ENCODE measurements at regions not wholly inside any gene's neighbourhood (a gene's known extent, or its start where the extent isn't known, plus 50 kb on each side); places are given as distances from the start of the nearest gene placed in this dataset.

DNA sequence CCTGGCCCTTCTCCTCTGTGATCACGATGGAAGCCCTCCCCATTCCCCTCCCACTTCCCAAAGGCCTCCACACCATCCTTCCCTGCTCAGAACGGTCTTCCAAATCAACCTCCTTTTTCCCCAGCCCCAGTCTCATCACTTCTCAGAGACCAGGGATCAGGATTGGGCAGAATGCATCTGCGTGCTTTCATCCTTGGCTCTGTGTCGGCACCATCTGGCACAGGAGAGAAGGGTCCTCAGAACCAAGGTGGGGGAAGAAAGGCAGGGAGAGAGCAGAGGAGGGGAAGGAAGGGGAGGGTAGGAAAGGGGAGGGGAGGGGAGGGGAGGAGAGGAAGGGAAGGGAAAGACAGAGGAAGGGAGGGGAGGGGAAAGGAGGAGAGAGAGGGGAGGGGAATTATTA, 52.4 kb upstream of the FICD start:
- Histone ChIP-seq H3K9ac (ENCODE audit: low read depth, low read length) (no peak overlapping the region), H3K36me3 (ENCODE audit: insufficient read depth, low read length) (no peaks in the 10 kb centered on the region), H3K9me3 (ENCODE audit: control insufficient read depth, insufficient read depth, low read length) (no peaks in the 10 kb centered on the region), H3K4me1 (ENCODE audit: insufficient read depth, low read length) (no peaks in the 10 kb centered on the region; the same call in 1 of the 2 replicates)

DNA sequence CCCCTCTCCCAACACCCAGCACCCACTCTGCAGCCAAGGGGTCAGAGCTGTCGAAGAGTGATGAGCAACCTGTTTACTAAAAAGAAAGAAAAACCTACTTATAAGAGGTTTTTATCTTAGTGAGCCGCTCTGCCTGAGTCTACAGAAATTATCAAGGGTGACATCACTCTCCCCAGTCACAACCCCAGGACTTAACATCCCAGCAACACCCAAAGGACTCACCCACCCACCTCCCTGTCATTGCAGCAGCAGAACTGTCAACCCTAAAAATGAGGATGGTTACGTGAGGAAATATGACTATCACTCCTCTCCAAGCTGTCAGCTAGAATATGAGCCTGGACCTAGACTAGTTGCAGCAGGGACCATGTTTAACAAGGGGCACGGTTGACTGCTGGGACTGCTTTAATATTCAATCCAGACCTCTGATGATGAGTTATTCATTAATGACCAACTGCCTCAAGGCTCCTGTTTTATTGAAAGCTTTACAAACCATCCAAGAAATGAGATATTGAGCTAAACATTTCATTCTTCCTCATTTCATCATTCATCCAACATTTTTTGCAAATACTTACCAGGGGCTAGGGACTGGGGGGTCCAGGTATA, 53.9 kb upstream of the FICD start:
- Histone ChIP-seq H3K36me3 (ENCODE audit: insufficient read depth, low read length) (no peaks in the 10 kb centered on the region), H3K4me1 (ENCODE audit: insufficient read depth, low read length) (no peaks in the 10 kb centered on the region; the same call in 1 of the 2 replicates), H3K9ac (ENCODE audit: low read depth, low read length) (no peak overlapping the region), H3K9me3 (ENCODE audit: control insufficient read depth, insufficient read depth, low read length) (no peaks in the 10 kb centered on the region)

DNA sequence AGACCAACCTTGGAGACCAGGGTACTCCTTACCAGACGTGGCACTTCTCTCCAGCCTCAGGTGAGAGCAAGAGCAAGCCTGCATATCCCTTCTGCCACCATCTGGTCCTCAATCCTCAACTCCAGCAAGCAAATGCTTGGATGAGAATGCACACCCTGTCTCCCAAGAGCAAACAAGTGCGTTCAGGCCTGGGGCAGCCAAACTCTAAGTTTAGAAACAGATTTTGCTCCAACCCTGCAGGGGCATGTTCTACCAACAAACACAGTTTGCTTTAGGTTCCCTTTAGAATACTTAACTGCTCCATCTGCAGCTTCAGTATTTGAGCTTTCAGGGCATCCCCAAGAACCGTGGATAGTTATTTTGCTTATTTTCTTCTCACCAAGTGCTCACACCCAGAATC, 55.9 kb upstream of the FICD start:
- H3K4me1 ChIP-seq (ENCODE audit: insufficient read depth, low read length) = no peaks in the 10 kb centered on the region; the same call in 1 of the 2 replicates
- H3K36me3 ChIP-seq (ENCODE audit: insufficient read depth, low read length) = no peaks in the 10 kb centered on the region
- H3K9me3 ChIP-seq (ENCODE audit: control insufficient read depth, insufficient read depth, low read length) = no peaks in the 10 kb centered on the region
- H3K9ac ChIP-seq (ENCODE audit: low read depth, low read length) = no peak overlapping the region

DNA sequence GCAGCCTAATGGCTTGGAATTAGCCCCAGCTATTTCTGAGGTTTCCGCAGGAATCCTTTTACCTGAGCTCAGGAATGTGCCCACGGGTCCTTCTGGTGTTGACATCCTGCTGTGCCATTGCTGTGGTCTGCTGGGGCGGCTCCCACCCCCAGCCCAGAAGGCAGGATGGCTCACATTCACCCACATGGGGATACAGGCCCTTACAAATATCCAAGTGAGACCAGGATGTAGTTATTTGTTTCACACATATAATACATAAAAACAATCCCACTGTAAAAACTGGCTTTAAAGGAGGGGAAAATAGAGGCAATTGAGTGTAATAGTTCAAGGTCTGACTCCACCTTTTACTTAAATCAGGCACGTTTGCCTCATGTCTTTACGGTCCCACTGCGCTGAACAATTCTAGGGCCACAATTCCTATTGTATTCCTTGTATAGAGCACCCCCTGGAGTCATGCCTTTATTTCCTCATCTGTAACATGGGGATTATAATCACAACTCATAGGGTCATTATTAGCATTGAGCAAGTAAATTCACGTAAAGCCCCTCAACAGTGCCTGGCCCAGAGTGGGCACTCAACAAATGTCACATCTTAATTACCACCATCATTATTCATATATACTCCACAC, 57.2 kb upstream of the FICD start:
- H3K4me1 ChIP-seq (ENCODE audit: insufficient read depth, low read length) = no peaks in the 10 kb centered on the region; the same call in 1 of the 2 replicates
- no peaks in the 10 kb centered on the region for H3K36me3 ChIP-seq (ENCODE audit: insufficient read depth, low read length)
- H3K9me3 ChIP-seq (ENCODE audit: control insufficient read depth, insufficient read depth, low read length) = no peaks in the 10 kb centered on the region
- no peak overlapping the region for H3K9ac ChIP-seq (ENCODE audit: low read depth, low read length)

DNA sequence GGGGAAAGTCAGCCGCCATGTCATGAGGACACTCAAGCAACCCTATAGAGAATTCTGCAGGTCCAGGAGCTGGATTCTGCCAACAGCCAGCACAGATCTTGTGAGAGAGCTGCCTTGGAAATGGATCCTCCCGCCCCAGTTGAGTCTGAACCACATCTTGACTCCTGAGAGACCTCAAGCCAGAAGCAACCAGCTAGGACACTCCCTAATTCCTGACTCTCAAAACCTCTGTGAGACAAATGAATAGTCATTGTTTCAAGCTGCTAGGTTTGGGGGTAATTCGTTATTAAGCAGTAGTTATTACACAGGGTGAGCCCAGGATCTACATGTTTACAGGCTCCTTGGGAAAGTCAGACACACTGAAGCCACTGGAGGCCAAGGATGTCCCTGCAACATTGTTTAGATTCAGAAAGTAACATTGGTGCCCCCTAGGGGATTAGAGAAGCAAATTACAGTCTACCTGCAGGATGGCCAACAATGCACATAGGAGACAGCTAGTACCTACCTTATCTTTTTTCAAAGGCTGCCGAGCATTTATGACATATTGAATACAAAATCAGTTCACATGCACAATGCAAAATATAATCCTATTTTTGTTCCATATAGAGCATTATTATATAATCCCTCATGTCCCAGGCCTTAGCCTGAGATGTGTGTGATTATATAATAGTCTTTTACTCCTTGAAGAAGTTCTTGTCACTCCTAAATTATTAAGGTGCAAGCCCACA, 57.9 kb upstream of the FICD start:
- H3K9ac ChIP-seq (ENCODE audit: low read depth, low read length) = no peak overlapping the region
- no peaks in the 10 kb centered on the region for H3K9me3 ChIP-seq (ENCODE audit: control insufficient read depth, insufficient read depth, low read length)
- no peaks in the 10 kb centered on the region for H3K36me3 ChIP-seq (ENCODE audit: insufficient read depth, low read length)
- H3K4me1 ChIP-seq (ENCODE audit: insufficient read depth, low read length) = no peaks in the 10 kb centered on the region

DNA sequence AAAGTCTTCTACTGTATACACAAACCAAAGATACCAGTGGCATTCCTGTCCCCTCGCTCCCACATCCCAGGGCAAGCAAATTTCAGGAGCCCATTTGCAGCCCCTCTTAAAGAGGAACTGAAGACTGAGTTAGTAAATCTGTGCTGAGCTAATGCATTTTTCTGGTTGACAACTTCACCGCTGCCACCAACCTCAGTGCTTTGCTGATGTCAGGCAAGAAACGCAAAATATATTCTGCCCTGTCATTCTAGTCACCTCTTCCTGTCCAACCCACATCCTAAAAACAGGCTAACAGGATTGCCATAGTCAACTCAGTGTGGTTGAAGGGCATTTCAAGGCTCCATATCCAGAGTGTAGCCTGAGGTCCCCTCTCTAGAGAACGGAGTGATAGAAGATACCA, 59.4 kb upstream of the FICD start:
- Histone ChIP-seq H3K36me3 (ENCODE audit: insufficient read depth, low read length) (no peaks in the 10 kb centered on the region), H3K9me3 (ENCODE audit: control insufficient read depth, insufficient read depth, low read length) (no peaks in the 10 kb centered on the region), H3K4me1 (ENCODE audit: insufficient read depth, low read length) (no peaks in the 10 kb centered on the region), H3K9ac (ENCODE audit: low read depth, low read length) (no peak overlapping the region)

DNA sequence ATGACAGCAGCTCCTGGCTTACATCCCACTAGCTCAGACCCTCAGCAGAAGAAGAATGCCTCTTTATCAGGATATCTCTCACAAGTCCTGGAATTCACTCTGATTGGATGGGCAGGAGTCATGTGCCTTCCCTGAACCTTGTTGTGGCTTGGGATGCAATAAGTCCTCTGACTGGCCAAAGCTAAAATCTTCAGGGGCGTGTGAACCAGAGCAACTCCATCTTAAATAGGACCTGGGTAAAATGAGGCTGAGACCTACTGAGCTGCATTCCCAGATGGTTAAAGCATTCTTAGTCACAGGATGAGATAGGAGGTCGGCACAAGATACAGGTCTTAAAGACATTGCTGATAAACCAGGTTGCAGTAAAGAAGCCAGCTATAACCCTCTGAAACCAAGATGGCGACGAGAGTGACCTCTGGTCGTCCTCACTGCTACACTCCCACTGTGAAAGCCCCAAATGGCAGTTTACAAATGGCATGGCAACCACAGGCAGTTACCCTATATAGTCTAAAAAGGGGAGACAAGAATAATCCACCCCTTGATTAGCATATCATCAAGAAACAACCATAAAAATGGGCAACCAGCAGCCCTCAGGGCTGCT, 60.4 kb upstream of the FICD start:
- Histone ChIP-seq H3K36me3 (ENCODE audit: insufficient read depth, low read length) (no peaks in the 10 kb centered on the region), H3K9ac (ENCODE audit: low read depth, low read length) (no peak overlapping the region), H3K4me1 (ENCODE audit: insufficient read depth, low read length) (no peaks in the 10 kb centered on the region), H3K9me3 (ENCODE audit: control insufficient read depth, insufficient read depth, low read length) (no peaks in the 10 kb centered on the region)

DNA sequence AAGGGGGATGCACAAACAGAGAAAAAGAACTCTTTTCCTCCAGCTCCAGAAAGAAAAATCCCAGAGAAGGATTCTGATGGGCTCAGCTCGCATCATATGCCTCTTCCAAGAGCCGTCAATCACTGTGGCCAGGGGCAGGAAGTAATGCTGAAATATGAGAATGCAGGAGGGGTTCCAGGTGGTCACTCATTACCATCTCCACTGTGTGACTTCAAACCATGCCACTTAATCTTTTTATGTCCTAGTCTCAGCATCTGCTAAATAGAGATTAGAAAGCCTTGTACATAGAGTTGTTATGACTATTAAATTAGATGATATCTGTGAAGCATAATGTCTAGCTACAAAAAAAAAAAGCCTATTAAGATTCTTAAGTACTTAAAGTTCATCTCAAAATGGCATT, 65.6 kb upstream of the FICD start:
- peaks cover 33% of the 10 kb centered on the region for H3K4me1 ChIP-seq (ENCODE audit: insufficient read depth, low read length)
- H3K9me3 ChIP-seq (ENCODE audit: control insufficient read depth, insufficient read depth, low read length) = no peaks in the 10 kb centered on the region
- H3K9ac ChIP-seq (ENCODE audit: low read depth, low read length) = no peak overlapping the region
- H3K36me3 ChIP-seq (ENCODE audit: insufficient read depth, low read length) = no peaks in the 10 kb centered on the region

DNA sequence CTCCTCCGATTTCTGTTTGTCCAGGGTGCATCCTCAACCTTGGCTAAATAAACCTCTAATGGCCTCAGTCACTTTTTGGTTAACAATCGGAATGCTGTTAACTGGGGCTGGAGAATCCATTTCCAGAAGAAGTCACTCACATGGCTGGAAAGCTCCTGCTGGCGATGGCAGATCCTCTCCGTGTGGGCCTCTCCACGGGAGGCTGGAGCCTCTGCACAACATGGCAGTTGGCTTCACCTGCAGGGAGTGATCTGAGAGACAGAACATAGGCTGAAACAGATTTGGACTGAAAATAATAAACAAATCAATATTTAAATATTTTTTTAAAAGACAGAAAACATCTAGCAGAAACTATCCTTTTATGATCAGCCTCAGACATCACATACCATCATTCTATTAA, 66.8 kb upstream of the FICD start:
- Histone ChIP-seq H3K36me3 (ENCODE audit: insufficient read depth, low read length) (no peaks in the 10 kb centered on the region), H3K9me3 (ENCODE audit: control insufficient read depth, insufficient read depth, low read length) (no peaks in the 10 kb centered on the region), H3K9ac (ENCODE audit: low read depth, low read length) (no peak overlapping the region), H3K4me1 (ENCODE audit: insufficient read depth, low read length) (peaks cover 40% of the 10 kb centered on the region)

DNA sequence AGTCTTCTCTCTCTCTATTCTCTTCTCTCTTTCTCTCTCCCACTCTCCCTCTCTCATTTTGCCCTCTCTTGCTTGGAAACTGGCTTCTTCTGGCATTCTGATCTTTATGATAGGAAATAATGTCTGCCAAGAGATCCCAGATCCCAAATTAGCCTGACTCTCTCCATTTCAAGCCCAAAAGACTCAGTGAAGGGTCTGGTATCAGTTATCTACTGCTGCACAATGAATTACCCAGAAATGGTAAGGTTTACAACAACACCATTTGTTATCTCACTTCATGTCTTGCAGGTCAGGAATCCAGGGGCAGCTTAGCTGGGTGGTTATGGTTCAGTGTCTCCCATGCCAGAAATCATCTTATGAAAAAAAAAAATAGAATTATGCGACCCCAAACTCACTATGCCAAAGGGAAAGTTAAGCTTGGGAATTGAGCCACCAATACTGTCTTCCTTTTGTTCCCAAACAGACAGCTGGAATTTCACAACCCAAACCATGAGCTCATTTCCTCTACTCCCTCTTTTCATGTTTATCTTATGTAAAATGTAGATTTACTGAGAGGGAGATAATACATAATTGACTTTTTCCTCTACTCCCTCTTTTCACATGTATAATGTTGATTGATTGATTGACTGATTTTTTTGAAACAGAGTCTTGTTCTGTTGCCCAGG, 67.8 kb upstream of the FICD start:
- Histone ChIP-seq H3K9me3 (ENCODE audit: control insufficient read depth, insufficient read depth, low read length) (no peaks in the 10 kb centered on the region), H3K4me1 (ENCODE audit: insufficient read depth, low read length) (peaks cover 47% of the 10 kb centered on the region), H3K9ac (ENCODE audit: low read depth, low read length) (no peak overlapping the region), H3K36me3 (ENCODE audit: insufficient read depth, low read length) (no peaks in the 10 kb centered on the region)

DNA sequence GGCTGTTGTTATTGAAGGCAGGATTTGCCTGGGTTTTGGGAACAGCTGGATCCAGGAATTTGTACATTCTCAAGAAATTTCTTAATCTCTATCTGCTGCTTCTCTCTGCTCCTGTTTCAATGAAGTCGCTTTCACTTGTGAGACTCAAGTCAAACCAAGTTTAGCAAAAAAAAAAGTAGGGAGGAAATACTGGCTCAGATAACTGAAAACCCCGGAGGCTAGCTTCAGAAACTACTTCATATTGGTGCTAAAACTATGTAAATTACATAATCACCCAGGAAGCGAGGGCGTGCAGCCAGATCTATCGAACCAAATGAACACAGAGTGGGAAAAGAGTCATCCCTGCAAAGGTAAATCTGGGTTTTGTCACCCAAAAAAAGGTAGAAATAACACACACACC, 68.3 kb upstream of the FICD start:
- H3K36me3 ChIP-seq (ENCODE audit: insufficient read depth, low read length) = no peaks in the 10 kb centered on the region
- H3K9me3 ChIP-seq (ENCODE audit: control insufficient read depth, insufficient read depth, low read length) = no peaks in the 10 kb centered on the region
- peaks cover 50% of the 10 kb centered on the region for H3K4me1 ChIP-seq (ENCODE audit: insufficient read depth, low read length)
- H3K9ac ChIP-seq (ENCODE audit: low read depth, low read length) = no peak overlapping the region

DNA sequence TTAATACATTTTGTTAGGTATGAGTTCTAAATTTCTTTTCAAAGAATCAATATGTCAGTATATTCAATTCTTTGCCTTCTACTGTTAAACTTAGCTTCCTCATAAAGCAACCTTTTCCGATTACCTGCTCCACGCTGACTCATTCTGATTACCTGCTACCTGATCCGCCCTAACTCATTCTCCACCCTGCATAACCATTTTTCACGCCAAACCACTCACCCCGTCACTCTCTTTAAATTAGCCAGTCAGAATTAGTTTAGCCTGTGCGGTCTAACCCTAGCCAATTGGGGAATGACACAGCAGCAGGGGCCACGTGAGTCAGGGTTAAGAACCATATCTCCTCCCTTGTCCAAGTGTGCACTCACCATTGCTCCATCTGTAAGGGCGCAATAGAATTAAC, 72.2 kb upstream of the FICD start:
- Histone ChIP-seq H3K36me3 (ENCODE audit: insufficient read depth, low read length) (no peaks in the 10 kb centered on the region), H3K9ac (ENCODE audit: low read depth, low read length) (no peak overlapping the region), H3K4me1 (ENCODE audit: insufficient read depth, low read length) (peaks cover 53% of the 10 kb centered on the region), H3K9me3 (ENCODE audit: control insufficient read depth, insufficient read depth, low read length) (no peaks in the 10 kb centered on the region)

DNA sequence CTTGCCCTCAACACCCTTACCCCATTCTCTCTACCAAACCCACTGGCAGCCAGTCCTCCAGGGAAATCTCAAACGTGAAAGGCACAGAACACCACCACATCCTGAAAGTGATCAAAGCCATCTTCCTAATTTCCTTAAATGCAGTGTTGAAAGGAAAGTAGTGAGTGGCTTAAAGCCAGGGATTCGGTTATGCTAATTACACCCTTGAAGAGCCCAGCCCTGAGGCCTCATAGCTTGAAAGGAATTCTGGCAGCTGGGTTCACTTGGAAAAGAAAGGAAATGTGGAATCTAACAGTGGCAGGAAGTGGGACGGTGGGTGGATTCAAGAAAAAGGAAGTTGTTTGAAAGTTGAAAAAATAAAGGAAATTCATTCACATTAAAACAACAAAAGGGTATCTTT, 73.0 kb upstream of the FICD start:
- peak overlapping the region; percentile 25; the same call in 1 of the 2 replicates for H3K9ac ChIP-seq (ENCODE audit: low read depth, low read length)
- H3K36me3 ChIP-seq (ENCODE audit: insufficient read depth, low read length) = no peaks in the 10 kb centered on the region
- H3K4me1 ChIP-seq (ENCODE audit: insufficient read depth, low read length) = peaks cover 44% of the 10 kb centered on the region
- H3K9me3 ChIP-seq (ENCODE audit: control insufficient read depth, insufficient read depth, low read length) = no peaks in the 10 kb centered on the region

DNA sequence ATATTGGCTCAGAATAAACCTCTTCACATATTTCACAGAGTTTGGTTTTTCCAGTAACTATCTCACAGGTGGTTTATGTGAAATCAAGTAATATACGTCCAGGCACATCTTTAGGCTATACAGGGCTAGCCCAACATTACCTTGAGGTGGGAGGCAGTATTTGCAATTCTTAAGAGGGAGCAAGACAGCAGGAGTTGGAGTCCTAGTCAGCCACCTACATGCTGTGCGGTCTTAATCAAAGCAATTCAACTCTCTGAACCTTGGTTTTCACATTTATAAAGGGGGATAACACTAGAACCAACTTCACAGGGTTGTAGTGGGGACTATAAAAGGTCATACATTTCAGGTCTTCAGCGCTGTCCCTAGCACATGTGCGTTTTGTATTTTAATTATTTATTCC, 73.5 kb upstream of the FICD start:
- Histone ChIP-seq H3K9ac (ENCODE audit: low read depth, low read length) (peak overlapping the region; percentile 25; the same call in 1 of the 2 replicates), H3K36me3 (ENCODE audit: insufficient read depth, low read length) (no peaks in the 10 kb centered on the region), H3K4me1 (ENCODE audit: insufficient read depth, low read length) (peaks cover 39% of the 10 kb centered on the region), H3K9me3 (ENCODE audit: control insufficient read depth, insufficient read depth, low read length) (no peaks in the 10 kb centered on the region)
